CMK (cell line): ENCODE measurements at regions not wholly inside any gene's neighbourhood (a gene's known extent, or its start where the extent isn't known, plus 50 kb on each side); places are given as distances from the start of the nearest gene placed in this dataset.
"Not testable (repeated sequence)": the region's sequence is repeated elsewhere in the genome, so short reads cannot be mapped to it uniquely, and the experiment has no call there.

Experiments
- DNase-seq: peaks from one replicate; pipeline ENCODE4 v3.0.0-alpha.2; 2010; ENCODE audit warnings: low read depth

- DNase-seq: no peak
These were observed 733.4 kb upstream of the B3GALT2 start for GRCh38 chr1:193919827-193920226.

GRCh38 chr1:193916452-193916851, 730.0 kb upstream of the B3GALT2 start:
- no peak for DNase-seq

GRCh38 chr1:193914871-193915270, 728.5 kb upstream of the B3GALT2 start:
- DNase-seq: no peak

GRCh38 chr1:193909406-193910082, 723.1 kb upstream of the B3GALT2 start:
- no peak for DNase-seq

- no peak for DNase-seq
These were observed 719.1 kb upstream of the B3GALT2 start for GRCh38 chr1:193905288-193906085.

GRCh38 chr1:193891788-193892187, 705.4 kb upstream of the B3GALT2 start:
- DNase-seq: no peak

GRCh38 chr1:193890935-193891334, 704.5 kb upstream of the B3GALT2 start:
- no peak for DNase-seq

- no peak for DNase-seq
These were observed 698.6 kb upstream of the B3GALT2 start for GRCh38 chr1:193884848-193885558.

GRCh38 chr1:193877920-193878319, 691.5 kb upstream of the B3GALT2 start:
- not testable (repeated sequence) for DNase-seq

GRCh38 chr1:193868425-193868824, 682.0 kb upstream of the B3GALT2 start:
- DNase-seq: no peak

- no peak for DNase-seq
These were observed 669.8 kb upstream of the B3GALT2 start for GRCh38 chr1:193856261-193856660.

- no peak for DNase-seq
These were observed 664.3 kb upstream of the B3GALT2 start for GRCh38 chr1:193850745-193851144.

- no peak for DNase-seq
These were observed 660.6 kb upstream of the B3GALT2 start for GRCh38 chr1:193846876-193847604.

- DNase-seq: no peak
These were observed 660.0 kb upstream of the B3GALT2 start for GRCh38 chr1:193846411-193846810.

GRCh38 chr1:193841857-193842256, 655.4 kb upstream of the B3GALT2 start:
- no peak for DNase-seq

- no peak for DNase-seq
These were observed 645.1 kb upstream of the B3GALT2 start for GRCh38 chr1:193831465-193831864.

- no peak for DNase-seq
These were observed 641.1 kb upstream of the B3GALT2 start for GRCh38 chr1:193827516-193827915.

- DNase-seq: no peak
These were observed 633.0 kb upstream of the B3GALT2 start for GRCh38 chr1:193819376-193819775.

GRCh38 chr1:193807208-193807607, 620.8 kb upstream of the B3GALT2 start:
- DNase-seq: no peak

- DNase-seq: no peak
These were observed 620.0 kb upstream of the B3GALT2 start for GRCh38 chr1:193806079-193807048.
